ENCODE measurements at regions not wholly inside any gene's neighbourhood (a gene's known extent, or its start where the extent isn't known, plus 50 kb on each side); places are given as distances from the start of the nearest gene placed in this dataset.
"Not testable (repeated sequence)": the region's sequence is repeated elsewhere in the genome, so short reads cannot be mapped to it uniquely, and the experiment has no call there.

DNA sequence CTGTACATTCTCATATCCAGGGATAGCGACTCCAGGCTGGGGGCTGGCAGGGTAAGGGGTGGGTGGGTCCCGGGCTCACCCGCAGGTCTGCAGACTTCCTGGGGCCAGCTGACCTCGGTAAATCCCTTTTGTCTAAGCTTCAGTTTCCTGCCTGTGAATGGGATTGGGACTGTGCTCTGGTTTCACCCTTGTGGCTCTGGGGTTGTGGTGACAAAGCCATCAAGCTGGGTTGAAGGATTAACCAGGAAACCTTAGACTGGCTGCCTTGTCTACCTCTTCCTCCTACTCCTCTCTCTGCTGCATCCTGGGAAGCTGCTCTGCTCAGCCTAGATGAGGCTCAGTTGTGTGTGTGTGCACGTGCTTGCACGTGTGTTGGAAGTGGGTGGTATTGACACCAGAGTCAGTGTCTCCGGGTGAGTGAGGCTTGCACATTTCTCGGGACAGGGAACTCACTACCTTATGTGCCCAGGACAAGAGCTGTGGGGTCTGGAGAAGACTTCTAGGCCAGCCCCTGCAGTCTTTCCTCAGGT, 3078.6 kb downstream of the RPIA start:
- H3K27me3 Mint-ChIP-seq; H3K9me3 Mint-ChIP-seq; DNase-seq; H3K36me3 Mint-ChIP-seq (ENCODE audit: low read depth); H3K27ac Mint-ChIP-seq; H3K4me1 Mint-ChIP-seq; ATAC-seq; H3K4me3 Mint-ChIP-seq: not testable (repeated sequence)

DNA sequence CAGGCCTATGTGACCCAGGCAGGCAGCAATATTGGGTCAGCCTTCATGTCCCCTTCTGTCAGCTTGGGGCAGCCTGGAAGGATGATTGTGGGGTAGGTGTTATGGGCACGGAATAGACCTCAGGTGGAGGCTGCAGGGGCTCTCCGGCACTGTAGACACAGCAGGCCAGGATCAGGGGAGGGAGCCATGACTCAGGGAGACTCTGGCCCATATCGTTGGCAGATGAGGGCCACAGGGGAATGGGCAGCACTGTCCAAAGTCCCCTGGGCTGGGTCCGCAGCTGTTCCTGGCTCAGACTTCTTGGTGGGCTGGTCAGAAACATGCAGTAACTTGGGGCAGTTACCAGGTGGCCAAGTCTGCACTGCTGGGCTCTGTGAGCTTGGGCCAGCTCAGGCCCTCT, 3080.1 kb downstream of the RPIA start:
- not testable (repeated sequence) for H3K36me3 Mint-ChIP-seq (ENCODE audit: low read depth); DNase-seq; ATAC-seq; H3K27me3 Mint-ChIP-seq; H3K4me3 Mint-ChIP-seq; H3K4me1 Mint-ChIP-seq; H3K27ac Mint-ChIP-seq; H3K9me3 Mint-ChIP-seq

DNA sequence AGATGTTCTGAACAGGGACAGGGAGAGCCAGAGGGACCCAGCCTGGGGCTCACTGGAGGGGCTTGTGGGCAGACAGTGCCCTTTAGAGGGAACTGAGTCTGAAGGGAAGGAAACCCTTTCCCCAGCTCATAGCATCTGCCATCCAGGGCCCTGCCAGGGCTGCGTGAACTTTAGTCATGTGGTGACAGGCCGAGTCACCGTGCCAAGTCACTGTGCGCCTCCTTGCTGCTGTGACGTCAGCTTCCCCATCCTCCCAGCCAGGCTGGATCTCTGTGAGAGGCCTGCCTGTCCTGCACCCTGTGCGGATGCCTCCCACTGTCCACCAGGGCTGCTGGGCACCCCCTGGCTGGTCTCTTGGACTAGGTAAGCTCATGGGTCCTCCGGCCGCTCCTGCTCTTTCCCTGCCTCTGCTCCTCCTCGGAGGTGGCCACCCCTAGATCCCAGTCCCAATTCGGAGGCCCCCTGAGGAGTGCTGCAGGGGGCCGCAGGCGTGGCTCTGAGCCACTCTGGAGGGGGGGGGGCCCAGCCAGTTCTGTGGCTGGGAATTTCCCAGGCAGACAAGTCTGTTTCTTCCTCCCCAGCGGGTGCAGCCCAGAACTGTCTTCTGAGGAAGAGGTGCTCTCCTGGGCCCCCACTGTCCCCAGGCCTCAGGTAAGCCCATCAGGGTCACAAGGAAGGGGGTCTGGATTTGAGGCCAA, 3080.9 kb downstream of the RPIA start:
- not testable (repeated sequence) for ATAC-seq; H3K4me3 Mint-ChIP-seq; H3K27ac Mint-ChIP-seq; H3K27me3 Mint-ChIP-seq; H3K4me1 Mint-ChIP-seq; DNase-seq; H3K9me3 Mint-ChIP-seq; H3K36me3 Mint-ChIP-seq (ENCODE audit: low read depth)

DNA sequence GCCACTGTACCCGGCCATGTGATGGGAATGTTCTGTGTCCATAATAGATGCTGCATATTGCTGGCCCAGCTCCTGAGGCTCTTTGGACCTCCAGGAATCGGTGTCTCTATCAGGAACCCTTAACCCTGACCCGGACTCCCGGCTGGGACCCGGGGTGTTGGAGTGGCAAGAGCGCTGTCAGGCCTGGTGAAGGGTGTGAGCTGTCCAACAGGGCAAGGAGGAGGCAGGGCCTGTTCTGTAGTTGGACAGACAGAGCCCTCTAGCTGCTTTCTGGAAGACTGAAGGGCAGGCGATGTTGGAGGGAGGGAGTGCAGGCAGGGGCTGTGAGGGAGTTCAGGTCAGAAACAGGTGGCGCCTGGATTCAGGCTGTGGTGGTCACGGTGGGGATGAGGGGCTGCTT, 3082.3 kb downstream of the RPIA start:
- H3K27me3 Mint-ChIP-seq; H3K4me1 Mint-ChIP-seq; H3K27ac Mint-ChIP-seq; ATAC-seq; DNase-seq; H3K4me3 Mint-ChIP-seq; H3K36me3 Mint-ChIP-seq (ENCODE audit: low read depth); H3K9me3 Mint-ChIP-seq: not testable (repeated sequence)

DNA sequence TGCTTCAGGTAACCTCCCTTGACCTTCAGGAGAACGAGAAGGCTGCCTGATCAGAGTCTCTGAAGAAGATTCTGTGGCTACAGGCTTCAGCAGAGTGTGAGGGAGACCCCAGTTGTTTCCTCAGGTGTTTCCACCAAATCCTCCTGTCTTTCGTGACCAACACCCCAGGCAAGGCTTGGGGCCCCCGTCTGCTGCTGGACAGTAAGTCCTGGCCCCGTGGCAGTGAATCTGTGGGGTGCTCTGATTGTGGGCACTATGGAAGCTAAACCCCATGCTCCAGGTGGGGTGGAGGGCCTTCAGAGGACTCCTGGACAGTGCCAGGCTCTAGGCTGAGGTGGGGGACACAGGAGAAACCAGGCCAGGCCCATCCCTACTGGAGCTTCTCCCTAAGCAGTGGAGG, 3083.7 kb downstream of the RPIA start:
- H3K36me3 Mint-ChIP-seq (ENCODE audit: low read depth); DNase-seq; ATAC-seq; H3K4me3 Mint-ChIP-seq; H3K27ac Mint-ChIP-seq; H3K27me3 Mint-ChIP-seq; H3K9me3 Mint-ChIP-seq; H3K4me1 Mint-ChIP-seq: not testable (repeated sequence)

DNA sequence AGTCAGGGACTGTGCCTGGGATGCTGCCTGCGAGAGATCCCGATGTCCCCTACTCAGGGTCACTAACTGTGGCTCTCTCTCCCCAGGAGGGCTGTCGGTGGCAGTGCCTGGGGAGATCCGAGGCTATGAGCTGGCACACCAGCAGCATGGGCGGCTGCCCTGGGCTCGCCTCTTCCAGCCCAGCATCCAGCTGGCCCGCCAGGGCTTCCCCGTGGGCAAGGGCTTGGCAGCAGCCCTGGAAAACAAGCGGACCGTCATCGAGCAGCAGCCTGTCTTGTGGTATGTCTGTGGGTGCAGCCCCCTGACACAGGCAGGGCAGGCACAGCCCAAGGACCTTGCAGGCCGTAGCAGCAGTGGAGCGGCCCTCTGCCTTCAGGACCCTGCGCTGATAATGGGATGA, 3088.9 kb downstream of the RPIA start:
- DNase-seq; H3K9me3 Mint-ChIP-seq; ATAC-seq; H3K27ac Mint-ChIP-seq; H3K27me3 Mint-ChIP-seq; H3K36me3 Mint-ChIP-seq (ENCODE audit: low read depth); H3K4me1 Mint-ChIP-seq; H3K4me3 Mint-ChIP-seq: not testable (repeated sequence)

DNA sequence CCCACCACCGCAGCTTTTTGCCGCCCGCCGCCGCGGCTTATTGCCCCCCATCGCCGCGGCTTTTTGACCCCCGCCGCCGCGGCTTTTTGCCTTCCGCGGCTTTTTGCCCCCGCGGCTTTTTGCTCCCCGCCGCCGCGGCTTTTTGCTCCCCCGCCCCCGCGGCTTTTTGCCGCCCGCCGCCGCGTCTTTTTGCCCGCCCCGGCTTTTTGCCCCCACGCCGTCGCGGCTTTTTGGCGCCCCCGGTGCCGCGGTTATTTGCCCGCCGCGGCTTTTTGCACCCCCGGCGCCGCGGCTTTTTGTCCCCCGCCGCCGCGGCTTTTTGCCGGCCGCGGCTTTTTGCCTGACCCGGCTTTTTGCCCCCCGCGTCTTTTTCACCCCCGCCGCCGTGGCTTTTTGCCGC, 3061.8 kb upstream of the TEKT4 start:
- not testable (repeated sequence) for H3K4me1 Mint-ChIP-seq; DNase-seq; H3K36me3 Mint-ChIP-seq (ENCODE audit: low read depth)

DNA sequence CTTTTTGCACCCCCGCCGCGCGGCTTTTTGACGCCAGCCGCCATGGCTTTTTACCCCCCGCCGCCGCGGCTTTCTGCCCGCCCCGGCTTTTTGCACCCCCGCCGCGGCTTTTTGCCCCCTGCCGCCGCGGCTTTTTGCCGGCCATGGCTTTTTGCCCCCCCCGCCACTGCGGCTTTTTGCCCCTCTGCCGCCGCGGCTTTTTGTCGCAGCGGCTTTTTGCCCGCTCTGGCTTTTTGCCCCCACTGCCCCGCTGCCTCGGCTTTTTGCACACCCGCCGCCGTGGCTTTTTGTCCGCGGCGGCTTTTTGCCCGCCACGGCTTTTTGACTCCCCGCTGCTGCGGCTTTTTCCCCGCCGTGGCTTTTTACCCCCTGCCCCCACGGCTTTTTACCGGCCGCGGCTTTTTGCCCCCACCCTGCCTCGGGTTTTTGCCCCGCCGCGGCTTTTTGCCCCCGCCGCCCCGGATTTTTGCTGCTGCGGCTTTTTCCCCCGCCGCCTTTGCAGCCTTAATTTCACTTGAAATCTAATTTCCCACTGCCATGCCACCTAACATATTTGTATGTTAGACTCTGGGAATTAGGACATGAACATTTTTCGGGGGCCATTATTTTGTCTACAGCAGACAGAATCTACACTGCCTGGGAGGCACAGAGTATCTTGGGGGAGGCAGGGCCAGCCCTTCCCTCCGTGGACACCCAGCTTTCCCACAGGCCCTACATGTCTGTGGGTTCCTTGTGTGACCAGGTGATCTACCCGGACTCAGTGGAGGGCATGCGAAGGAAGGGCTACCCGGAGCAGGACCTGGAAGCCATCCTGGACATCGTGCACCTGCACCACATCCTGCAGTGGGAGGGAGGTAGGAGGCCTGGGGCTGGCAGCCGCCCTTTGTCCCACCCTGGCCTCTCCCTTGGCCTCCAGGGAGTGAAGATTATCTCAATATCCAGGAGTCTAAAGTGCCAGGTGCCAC, 3031.0 kb upstream of the TEKT4 start:
- peaks cover 21% of the 10 kb centered on the region for H3K27me3 Mint-ChIP-seq
- DNase-seq (no peak), ATAC-seq (no peak)
- no peaks in the 10 kb centered on the region for H3K4me1 Mint-ChIP-seq
- no peaks in the 10 kb centered on the region for H3K9me3 Mint-ChIP-seq
- H3K4me3 Mint-ChIP-seq = no peak overlapping the region
- no peaks in the 10 kb centered on the region for H3K36me3 Mint-ChIP-seq (ENCODE audit: low read depth)
- no peak overlapping the region for H3K27ac Mint-ChIP-seq

More for the DNA sequence above, 3061.8 kb upstream of the TEKT4 start:
- not testable (repeated sequence) for H3K4me3 Mint-ChIP-seq, H3K9me3 Mint-ChIP-seq, ATAC-seq, H3K27me3 Mint-ChIP-seq, H3K27ac Mint-ChIP-seq

DNA sequence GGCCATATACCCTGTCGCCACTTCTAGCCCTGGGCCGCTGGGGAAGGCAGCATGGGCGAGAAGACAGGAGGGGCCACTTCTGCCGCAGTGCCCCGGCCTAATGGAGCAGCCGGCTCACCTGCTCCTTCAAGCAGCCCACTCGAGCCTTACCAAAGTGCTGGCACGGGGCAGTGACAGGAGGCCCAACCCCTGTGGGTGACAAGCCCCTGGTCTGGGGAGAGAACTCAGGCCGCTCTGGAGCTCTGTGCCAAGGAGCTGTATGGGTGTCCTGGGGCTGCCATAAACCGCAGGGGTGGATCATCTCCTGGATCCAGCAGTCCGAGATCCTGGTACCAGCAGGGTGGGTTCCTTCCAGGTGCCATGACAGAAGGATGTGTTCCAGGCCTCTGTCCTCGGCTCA, 3029.0 kb upstream of the TEKT4 start:
- not testable (repeated sequence) for H3K4me1 Mint-ChIP-seq; H3K36me3 Mint-ChIP-seq (ENCODE audit: low read depth); DNase-seq; ATAC-seq; H3K4me3 Mint-ChIP-seq; H3K27ac Mint-ChIP-seq; H3K9me3 Mint-ChIP-seq
- peaks cover 21% of the 10 kb centered on the region for H3K27me3 Mint-ChIP-seq

DNA sequence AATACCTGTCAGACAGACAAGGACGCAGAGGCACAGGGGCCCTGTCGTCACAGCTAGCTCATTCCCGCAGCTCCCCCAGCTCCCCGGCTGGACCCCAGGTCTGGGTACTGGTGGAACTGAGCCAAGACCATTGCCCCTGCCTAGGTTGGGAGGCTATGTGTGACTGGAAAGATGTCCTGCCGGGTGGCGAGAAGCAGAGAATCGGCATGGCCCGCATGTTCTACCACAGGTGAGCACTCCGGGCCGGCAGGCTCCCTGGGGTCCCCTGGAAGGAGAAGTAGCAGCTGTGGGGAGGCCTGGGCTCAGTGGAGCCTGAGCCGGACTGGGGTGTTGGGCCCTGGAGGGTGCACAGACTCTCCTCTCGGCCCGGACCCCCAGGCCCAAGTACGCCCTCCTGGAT, 3028.3 kb upstream of the TEKT4 start:
- not testable (repeated sequence) for H3K4me3 Mint-ChIP-seq; H3K9me3 Mint-ChIP-seq; H3K27ac Mint-ChIP-seq; DNase-seq; H3K36me3 Mint-ChIP-seq (ENCODE audit: low read depth); H3K4me1 Mint-ChIP-seq; ATAC-seq
- H3K27me3 Mint-ChIP-seq = peaks cover 21% of the 10 kb centered on the region

DNA sequence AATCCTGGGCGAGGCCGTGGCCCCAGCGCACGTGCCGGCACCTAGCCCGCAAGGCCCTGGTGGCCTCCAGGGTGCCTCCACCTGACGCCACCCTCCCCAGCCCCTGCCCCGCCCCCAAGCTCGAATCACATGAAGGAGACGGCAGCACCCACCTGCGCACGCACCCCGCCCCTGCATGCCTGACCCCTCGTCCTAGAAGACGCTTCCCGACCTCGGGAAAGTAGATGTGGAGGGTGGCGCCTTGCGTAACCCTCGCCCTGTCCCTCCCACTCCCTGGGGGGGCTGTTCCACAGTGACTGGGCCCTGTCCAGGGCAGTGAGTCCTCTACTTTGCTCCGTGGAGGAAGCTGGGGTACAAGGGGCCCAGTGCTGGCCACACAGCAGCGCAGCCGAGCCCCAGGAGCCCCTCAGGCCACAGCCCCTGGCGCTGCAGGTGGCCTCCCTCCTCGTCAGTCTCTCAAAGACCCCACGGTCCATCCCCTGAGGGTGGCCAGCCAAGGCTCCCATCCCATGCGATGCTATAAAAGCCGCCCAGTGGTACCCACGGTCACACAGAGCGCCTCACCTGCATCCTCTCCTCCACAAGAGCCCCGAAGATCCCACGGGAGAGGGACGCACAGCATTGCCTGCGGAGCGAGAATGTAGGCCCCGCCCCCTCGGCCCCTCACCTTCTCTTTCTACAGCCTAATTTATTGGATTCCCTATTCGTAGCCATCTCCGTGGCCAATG, 3027.3 kb upstream of the TEKT4 start:
- not testable (repeated sequence) for H3K4me1 Mint-ChIP-seq; H3K4me3 Mint-ChIP-seq; DNase-seq; H3K9me3 Mint-ChIP-seq; H3K27ac Mint-ChIP-seq; ATAC-seq; H3K36me3 Mint-ChIP-seq (ENCODE audit: low read depth)
- peaks cover 21% of the 10 kb centered on the region for H3K27me3 Mint-ChIP-seq

DNA sequence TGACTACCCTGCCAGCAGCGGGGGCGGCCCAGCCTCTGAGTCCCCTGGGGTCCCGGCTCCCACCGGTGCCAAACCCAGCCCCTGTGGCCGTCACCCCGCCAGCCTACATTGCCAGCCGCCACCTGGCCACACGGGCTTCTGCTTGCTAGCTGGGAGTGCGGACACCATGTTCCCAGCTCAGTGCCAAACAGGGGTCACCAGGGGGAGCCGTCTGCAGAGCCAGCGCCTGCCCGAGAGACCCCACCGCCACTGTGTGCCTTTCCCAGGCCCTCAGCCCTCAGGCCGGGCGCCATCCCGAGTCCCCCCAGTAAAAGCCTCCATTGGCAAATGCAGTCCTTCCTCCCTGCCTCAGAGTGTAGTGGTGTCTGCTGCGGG, 3026.8 kb upstream of the TEKT4 start:
- not testable (repeated sequence) for H3K4me1 Mint-ChIP-seq; H3K36me3 Mint-ChIP-seq (ENCODE audit: low read depth); H3K4me3 Mint-ChIP-seq; ATAC-seq; H3K27ac Mint-ChIP-seq; DNase-seq; H3K9me3 Mint-ChIP-seq
- H3K27me3 Mint-ChIP-seq = peaks cover 21% of the 10 kb centered on the region

DNA sequence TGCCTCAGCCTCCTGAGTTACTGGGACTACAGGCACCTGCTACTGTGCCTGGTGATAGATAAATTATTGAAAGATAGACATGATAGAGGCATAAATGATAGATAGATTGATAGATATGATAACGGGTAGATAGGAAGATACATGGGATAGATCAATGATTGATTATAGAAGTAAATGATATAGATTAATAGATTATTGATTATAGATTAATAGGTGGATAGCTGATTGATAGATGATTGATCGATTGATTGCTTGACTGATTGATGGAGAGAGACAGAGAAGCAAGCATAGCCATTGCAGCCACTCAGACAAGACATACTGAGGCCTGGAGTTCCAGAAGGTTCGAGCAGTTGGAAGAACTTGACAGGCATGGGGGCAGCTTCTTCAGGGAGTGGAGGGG, 3024.8 kb upstream of the TEKT4 start:
- not testable (repeated sequence) for DNase-seq; H3K9me3 Mint-ChIP-seq; H3K4me1 Mint-ChIP-seq; H3K27ac Mint-ChIP-seq; H3K4me3 Mint-ChIP-seq; H3K36me3 Mint-ChIP-seq (ENCODE audit: low read depth); ATAC-seq
- H3K27me3 Mint-ChIP-seq = peaks cover 12% of the 10 kb centered on the region

DNA sequence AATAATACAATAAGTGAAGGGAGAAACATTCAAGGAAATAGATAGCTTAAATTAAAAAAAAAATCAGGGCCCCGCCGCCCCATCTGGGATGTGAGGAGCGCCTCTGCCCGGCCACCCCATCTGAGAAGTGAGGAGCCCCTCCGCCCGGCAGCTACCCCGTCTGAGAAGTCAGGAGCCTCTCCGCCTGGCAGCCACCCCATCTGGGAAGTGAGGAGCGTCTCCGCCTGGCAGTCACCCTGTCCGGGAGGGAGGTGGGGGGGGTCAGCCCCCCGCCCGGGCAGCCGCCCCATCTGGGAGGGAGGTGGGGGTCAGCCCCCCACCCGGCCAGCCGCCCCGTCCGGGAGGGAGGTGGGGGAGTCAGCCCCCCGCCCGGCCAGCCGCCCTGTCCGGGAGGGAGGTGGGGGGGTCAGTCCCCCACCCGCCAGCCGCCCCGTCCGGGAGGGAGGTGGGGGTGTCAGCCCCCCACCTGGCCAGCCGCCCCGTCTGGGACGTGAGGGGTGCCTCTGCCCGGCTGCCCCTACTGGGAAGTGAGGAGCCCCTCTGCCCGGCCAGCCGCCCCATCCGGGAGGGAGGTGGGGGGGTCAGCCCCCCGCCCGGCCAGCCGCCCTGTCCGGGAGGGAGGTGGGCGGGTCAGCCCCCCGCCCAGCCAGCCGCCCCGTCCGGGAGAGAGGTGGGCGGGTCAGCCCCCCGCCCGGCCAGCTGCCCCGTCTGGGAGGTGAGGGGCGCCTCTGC, 3019.4 kb upstream of the TEKT4 start:
- H3K4me3 Mint-ChIP-seq; H3K27ac Mint-ChIP-seq; H3K4me1 Mint-ChIP-seq; H3K36me3 Mint-ChIP-seq (ENCODE audit: low read depth); H3K27me3 Mint-ChIP-seq; DNase-seq; ATAC-seq; H3K9me3 Mint-ChIP-seq: not testable (repeated sequence)

All from activated naive CD8-positive, alpha-beta T cell treated with anti-CD3 and anti-CD28 coated beads, Interleukin-2, amount 50 U/mL, for 24 hours (primary cell).